Smooth muscle cell (in vitro differentiated cells): ENCODE measurements at regions not wholly inside any gene's neighbourhood (a gene's known extent, or its start where the extent isn't known, plus 50 kb on each side); places are given as distances from the start of the nearest gene placed in this dataset.

ENCODE experiments used
- DNase-seq: peaks from one replicate; lab custom pipeline; 2025; ENCODE audit not compliant: unreplicated experiment; lab: John Stamatoyannopoulos, UW
- H2AFZ ChIP-seq: fragments of 200-600 bp; sonication (generic); 2 replicates; pipeline ENCODE4 v1.6.0; 2016; ENCODE audit warnings: antibody characterized with exemption, low read depth, mild to moderate bottlenecking
- H3F3A ChIP-seq: fragments of 200-600 bp; sonication (generic); 2 replicates; pipeline ENCODE4 v1.6.0; 2017; ENCODE audit warnings: antibody characterized with exemption, low read depth
- H3K27ac ChIP-seq: fragments of 200-600 bp; sonication (generic); 2 replicates; pipeline ENCODE4 v1.5.1; 2016; ENCODE audit warnings: low read depth, mild to moderate bottlenecking
- H3K27me3 ChIP-seq: fragments of 200-600 bp; sonication (generic); 2 replicates; pipeline ENCODE4 v1.6.1; 2016; ENCODE audit warnings: low read depth, mild to moderate bottlenecking
- H3K36me3 ChIP-seq: fragments of 200-600 bp; sonication (generic); 2 replicates; pipeline ENCODE4 v1.5.1; 2016; ENCODE audit warnings: low read depth
- H3K4me1 ChIP-seq: fragments of 200-600 bp; sonication (generic); 2 replicates; pipeline ENCODE4 v1.5.1; 2016; ENCODE audit warnings: low read depth
- H3K4me2 ChIP-seq: fragments of 200-600 bp; sonication (generic); 2 replicates; pipeline ENCODE4 v1.6.0; 2016; ENCODE audit warnings: mild to moderate bottlenecking
- H3K4me3 ChIP-seq: fragments of 200-600 bp; sonication (generic); 2 replicates; pipeline ENCODE4 v1.5.1; 2016; ENCODE audit warnings: mild to moderate bottlenecking
- H3K79me2 ChIP-seq: fragments of 200-600 bp; sonication (generic); 2 replicates; pipeline ENCODE4 v1.6.0; 2016; ENCODE audit warnings: low read depth, mild to moderate bottlenecking
- H3K9ac ChIP-seq: fragments of 200-600 bp; sonication (generic); 2 replicates; pipeline ENCODE4 v1.6.0; 2016; ENCODE audit warnings: low read depth
- H3K9me3 ChIP-seq: fragments of 200-600 bp; sonication (generic); replicated peaks from 2 replicates; pipeline ENCODE4 v1.5.1; 2016; ENCODE audit warnings: low read depth
- H4K20me1 ChIP-seq: fragments of 200-600 bp; sonication (generic); 2 replicates; pipeline ENCODE4 v1.6.0; 2016; ENCODE audit warnings: low read depth
- WGBS: methylation state at CpG from one replicate; pipeline ENCODE4 v1.1.7; 2016; ENCODE audit warnings: low lambda C conversion rate; 5-methylcytosine and 5-hydroxymethylcytosine counted together
- TF ChIP-seq, protein P1 (sequence below): fragments of 200-600 bp; sonication (generic); IDR thresholded peaks from 2 replicates; pipeline ENCODE4 v1.5.1; 2017; ENCODE audit warnings: borderline replicate concordance, mild to moderate bottlenecking, antibody characterized with exemption; ENCODE audit not compliant: insufficient read depth, poor library complexity, severe bottlenecking

DNA sequence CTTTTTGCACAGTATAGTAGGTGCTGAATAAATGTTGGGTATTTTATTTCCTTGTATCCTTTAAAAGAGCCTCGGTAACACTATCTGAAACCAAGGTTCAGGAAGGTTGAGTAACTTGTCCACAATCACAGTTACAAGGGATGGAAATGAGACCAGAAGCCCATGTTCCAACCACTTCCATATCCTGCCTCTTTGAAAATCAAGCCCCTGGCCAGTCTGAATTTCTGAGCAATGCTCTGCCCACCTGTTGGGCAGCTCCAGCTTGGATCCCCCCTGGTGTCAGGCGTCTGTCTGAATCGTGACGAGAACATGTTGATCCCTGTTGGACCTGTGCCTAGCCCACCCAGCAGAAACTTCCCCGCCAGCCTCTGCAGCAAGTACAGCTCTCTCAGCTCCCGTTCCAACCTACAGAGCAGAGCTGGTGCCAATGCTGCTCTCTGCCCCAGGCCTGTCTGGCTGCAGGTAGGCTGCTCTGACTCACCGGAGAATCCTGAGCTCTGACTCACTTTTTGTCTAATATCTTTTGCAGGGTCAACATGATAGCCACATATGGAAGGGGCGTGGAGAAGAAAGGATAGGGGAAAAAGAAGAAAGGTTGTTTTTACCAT is 595.5 kb downstream of the INHBA start:
- H3K27ac ChIP-seq, result peak overlapping the region; percentile 87
- H3K4me2 ChIP-seq, result no peak overlapping the region
- peak overlapping the region; percentile 82 for H3K9ac ChIP-seq

DNA sequence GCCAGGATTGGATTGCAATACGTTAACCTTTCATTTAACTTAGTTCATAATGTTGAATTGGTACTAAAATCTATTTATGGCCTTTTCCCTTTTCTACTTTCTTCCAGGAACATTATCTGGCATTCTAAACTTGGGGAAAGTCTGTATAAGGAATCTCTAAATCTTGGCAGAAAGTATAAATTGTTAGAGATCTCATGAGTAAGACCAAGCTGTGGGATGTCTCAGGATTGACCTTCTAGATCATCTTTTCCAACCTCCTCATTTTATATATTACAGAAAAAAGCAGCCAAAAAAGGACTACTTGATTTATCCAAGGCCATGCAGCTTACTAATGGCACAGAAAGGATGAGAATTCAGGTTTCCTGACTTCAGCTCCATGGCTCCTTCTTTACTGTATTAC is 598.3 kb downstream of the INHBA start:
- Histone ChIP-seq H2AFZ (no peak overlapping the region), H3K27ac (peak overlapping the region; percentile 85), H3F3A (no peaks in the 10 kb centered on the region), H3K4me3 (no peak overlapping the region), H3K36me3 (no peaks in the 10 kb centered on the region), H3K9ac (no peak overlapping the region), H3K9me3 (no peaks in the 10 kb centered on the region), H3K4me2 (no peak overlapping the region), H3K4me1 (peaks cover 3% of the 10 kb centered on the region), H3K27me3 (no peaks in the 10 kb centered on the region), H3K79me2 (no peaks in the 10 kb centered on the region), H4K20me1 (no peaks in the 10 kb centered on the region)
- TF ChIP-seq, protein P1, sequence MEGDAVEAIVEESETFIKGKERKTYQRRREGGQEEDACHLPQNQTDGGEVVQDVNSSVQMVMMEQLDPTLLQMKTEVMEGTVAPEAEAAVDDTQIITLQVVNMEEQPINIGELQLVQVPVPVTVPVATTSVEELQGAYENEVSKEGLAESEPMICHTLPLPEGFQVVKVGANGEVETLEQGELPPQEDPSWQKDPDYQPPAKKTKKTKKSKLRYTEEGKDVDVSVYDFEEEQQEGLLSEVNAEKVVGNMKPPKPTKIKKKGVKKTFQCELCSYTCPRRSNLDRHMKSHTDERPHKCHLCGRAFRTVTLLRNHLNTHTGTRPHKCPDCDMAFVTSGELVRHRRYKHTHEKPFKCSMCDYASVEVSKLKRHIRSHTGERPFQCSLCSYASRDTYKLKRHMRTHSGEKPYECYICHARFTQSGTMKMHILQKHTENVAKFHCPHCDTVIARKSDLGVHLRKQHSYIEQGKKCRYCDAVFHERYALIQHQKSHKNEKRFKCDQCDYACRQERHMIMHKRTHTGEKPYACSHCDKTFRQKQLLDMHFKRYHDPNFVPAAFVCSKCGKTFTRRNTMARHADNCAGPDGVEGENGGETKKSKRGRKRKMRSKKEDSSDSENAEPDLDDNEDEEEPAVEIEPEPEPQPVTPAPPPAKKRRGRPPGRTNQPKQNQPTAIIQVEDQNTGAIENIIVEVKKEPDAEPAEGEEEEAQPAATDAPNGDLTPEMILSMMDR, result no peak
- WGBS, result 86% methylated on average over 1 of the region's 1 CpG
- DNase-seq, result no peak

More for the DNA sequence above, 595.5 kb downstream of the INHBA start:
- no peak for DNase-seq
- 73% methylated on average over 8 of the region's 8 CpGs for WGBS
- no peaks in the 10 kb centered on the region for H3F3A ChIP-seq
- TF ChIP-seq, protein P1, result no peak
- no peak overlapping the region for H3K4me3 ChIP-seq
- H3K4me1 ChIP-seq, result peaks cover 3% of the 10 kb centered on the region
- H3K9me3 ChIP-seq, result no peaks in the 10 kb centered on the region
- H3K79me2 ChIP-seq, result no peaks in the 10 kb centered on the region
- H4K20me1 ChIP-seq, result no peaks in the 10 kb centered on the region
- no peaks in the 10 kb centered on the region for H3K27me3 ChIP-seq
- no peaks in the 10 kb centered on the region for H3K36me3 ChIP-seq
- no peak overlapping the region for H2AFZ ChIP-seq

DNA sequence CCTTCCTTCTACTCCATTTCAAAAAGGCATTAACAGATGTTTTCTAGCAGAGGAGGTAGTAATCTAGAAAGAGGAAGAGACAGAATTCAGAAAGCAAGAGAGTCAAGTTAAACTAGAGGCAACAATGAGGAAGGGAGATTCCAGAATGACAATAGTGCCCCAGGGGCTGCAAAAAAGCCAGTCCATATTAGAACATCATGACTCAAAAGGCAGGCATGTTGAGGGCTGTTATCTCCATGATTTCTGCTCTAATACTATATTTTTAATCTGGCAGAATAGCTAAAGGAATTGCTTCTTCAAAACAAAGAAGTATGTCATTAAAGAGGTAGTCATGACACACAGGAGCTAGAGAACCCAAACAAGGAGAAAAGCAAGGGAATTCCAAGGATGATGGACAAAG is 599.6 kb downstream of the INHBA start:
- no peaks in the 10 kb centered on the region for H3K36me3 ChIP-seq
- no peak for DNase-seq
- H3K79me2 ChIP-seq, result no peaks in the 10 kb centered on the region
- peak overlapping the region; percentile 35 for H3K9ac ChIP-seq
- H3K27ac ChIP-seq, result peak overlapping the region; percentile 85
- no peaks in the 10 kb centered on the region for H3K9me3 ChIP-seq
- no peaks in the 10 kb centered on the region for H3K27me3 ChIP-seq
- TF ChIP-seq, protein P1, result no peak
- peaks cover 3% of the 10 kb centered on the region for H3K4me1 ChIP-seq
- H2AFZ ChIP-seq, result no peak overlapping the region
- no peaks in the 10 kb centered on the region for H3F3A ChIP-seq
- H3K4me2 ChIP-seq, result no peak overlapping the region
- H3K4me3 ChIP-seq, result no peak overlapping the region
- H4K20me1 ChIP-seq, result no peaks in the 10 kb centered on the region

DNA sequence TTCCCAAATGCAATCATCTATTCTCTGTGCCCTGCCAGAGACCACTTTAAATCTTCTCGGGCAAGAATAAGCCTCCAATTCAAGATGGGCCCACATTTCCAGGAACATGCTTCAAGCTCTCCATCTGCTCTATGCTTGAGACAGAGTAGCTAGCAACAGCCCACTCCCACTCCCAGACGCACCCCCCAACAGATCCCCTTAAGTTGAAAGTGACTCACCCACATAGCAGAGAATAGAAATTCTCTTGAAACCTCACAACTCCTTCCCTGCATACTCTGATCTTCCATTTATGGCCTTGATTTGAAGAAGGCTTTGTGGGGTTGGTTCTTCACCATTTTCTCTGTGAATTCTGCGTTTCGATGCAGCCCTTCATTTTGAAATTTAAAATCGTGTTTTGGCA is 604.0 kb downstream of the INHBA start:
- H3K9ac ChIP-seq, result no peak overlapping the region
- TF ChIP-seq, protein P1, result no peak
- H3K9me3 ChIP-seq, result no peaks in the 10 kb centered on the region
- no peaks in the 10 kb centered on the region for H3K79me2 ChIP-seq
- DNase-seq, result no peak
- H3K27ac ChIP-seq, result peak overlapping the region; percentile 98
- peaks cover 8% of the 10 kb centered on the region for H3K4me1 ChIP-seq
- peak overlapping the region; percentile 21 for H3K4me2 ChIP-seq
- 85% methylated on average over 5 of the region's 5 CpGs for WGBS
- no peaks in the 10 kb centered on the region for H4K20me1 ChIP-seq
- H2AFZ ChIP-seq, result no peak overlapping the region
- H3K36me3 ChIP-seq, result no peaks in the 10 kb centered on the region
- no peak overlapping the region for H3K4me3 ChIP-seq
- no peaks in the 10 kb centered on the region for H3K27me3 ChIP-seq
- no peaks in the 10 kb centered on the region for H3F3A ChIP-seq
